ENCODE measurements at regions not wholly inside any gene's neighbourhood (a gene's known extent, or its start where the extent isn't known, plus 50 kb on each side); places are given as distances from the start of the nearest gene placed in this dataset.

GRCh38 chr9:2565676-2566340, 55.8 kb upstream of the VLDLR start:
- WGBS: 88% methylated on average over 6 of the region's 6 CpGs
- H3K27me3 ChIP-seq: no peaks in the 10 kb centered on the region
- no peak for DNase-seq (ENCODE audit: low spot score in 2 of 2)
- no peak for TF ChIP-seq POLR2A (IDR thresholded peaks at IDR 0.05)
- no peak for TF ChIP-seq POLR2AphosphoS5 (IDR thresholded peaks at IDR 0.05)
- no peak for TF ChIP-seq EP300 (IDR thresholded peaks at IDR 0.05)
- no peak overlapping the region for H3K27ac ChIP-seq
- no peaks in the 10 kb centered on the region for H3K9me3 ChIP-seq
- H3K4me3 ChIP-seq: no peak overlapping the region
- H3K4me1 ChIP-seq: no peaks in the 10 kb centered on the region
- H3K36me3 ChIP-seq: no peaks in the 10 kb centered on the region

- H3K4me3 ChIP-seq: no peak overlapping the region
- no peak overlapping the region for H3K27ac ChIP-seq
- H3K36me3 ChIP-seq: no peaks in the 10 kb centered on the region
- peaks cover 6% of the 10 kb centered on the region for H3K4me1 ChIP-seq
- H3K27me3 ChIP-seq: no peaks in the 10 kb centered on the region
- DNase-seq (ENCODE audit: low spot score in 2 of 2): no peak
- TF ChIP-seq POLR2AphosphoS5 (IDR thresholded peaks at IDR 0.05) (no peak), EP300 (IDR thresholded peaks at IDR 0.05) (no peak), POLR2A (IDR thresholded peaks at IDR 0.05) (no peak)
- TF ChIP-seq, protein P1, sequence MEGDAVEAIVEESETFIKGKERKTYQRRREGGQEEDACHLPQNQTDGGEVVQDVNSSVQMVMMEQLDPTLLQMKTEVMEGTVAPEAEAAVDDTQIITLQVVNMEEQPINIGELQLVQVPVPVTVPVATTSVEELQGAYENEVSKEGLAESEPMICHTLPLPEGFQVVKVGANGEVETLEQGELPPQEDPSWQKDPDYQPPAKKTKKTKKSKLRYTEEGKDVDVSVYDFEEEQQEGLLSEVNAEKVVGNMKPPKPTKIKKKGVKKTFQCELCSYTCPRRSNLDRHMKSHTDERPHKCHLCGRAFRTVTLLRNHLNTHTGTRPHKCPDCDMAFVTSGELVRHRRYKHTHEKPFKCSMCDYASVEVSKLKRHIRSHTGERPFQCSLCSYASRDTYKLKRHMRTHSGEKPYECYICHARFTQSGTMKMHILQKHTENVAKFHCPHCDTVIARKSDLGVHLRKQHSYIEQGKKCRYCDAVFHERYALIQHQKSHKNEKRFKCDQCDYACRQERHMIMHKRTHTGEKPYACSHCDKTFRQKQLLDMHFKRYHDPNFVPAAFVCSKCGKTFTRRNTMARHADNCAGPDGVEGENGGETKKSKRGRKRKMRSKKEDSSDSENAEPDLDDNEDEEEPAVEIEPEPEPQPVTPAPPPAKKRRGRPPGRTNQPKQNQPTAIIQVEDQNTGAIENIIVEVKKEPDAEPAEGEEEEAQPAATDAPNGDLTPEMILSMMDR (IDR thresholded peaks at IDR 0.05): no peak
- no peaks in the 10 kb centered on the region for H3K9me3 ChIP-seq
Measured at GRCh38 chr9:2567922-2568321, 53.7 kb upstream of the VLDLR start.

DNA sequence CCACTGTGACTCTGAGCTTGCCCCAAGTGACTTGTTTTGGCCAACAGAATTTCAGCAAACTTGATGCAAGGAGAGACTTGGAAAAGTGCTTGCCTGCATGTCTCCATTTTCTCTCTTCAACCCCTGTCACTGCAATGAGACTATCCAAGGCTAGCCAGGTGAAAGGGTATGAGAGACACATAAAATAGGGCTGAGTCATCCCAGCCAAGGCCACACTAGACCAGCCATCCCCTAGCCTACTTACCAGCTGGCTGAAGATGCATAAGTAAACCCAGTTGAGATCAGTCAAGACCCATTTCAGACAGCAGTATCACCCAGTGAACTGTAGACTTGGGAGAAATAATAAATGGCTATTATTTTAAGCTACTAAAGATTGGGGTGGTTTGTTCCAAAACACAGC, 52.9 kb upstream of the VLDLR start:
- H3K4me3 ChIP-seq: no peak overlapping the region
- no peak for TF ChIP-seq EP300 (IDR thresholded peaks at IDR 0.05)
- no peak for TF ChIP-seq POLR2A (IDR thresholded peaks at IDR 0.05)
- no peak for TF ChIP-seq POLR2AphosphoS5 (IDR thresholded peaks at IDR 0.05)
- TF ChIP-seq, protein P1 (IDR thresholded peaks at IDR 0.05): no peak

DNA sequence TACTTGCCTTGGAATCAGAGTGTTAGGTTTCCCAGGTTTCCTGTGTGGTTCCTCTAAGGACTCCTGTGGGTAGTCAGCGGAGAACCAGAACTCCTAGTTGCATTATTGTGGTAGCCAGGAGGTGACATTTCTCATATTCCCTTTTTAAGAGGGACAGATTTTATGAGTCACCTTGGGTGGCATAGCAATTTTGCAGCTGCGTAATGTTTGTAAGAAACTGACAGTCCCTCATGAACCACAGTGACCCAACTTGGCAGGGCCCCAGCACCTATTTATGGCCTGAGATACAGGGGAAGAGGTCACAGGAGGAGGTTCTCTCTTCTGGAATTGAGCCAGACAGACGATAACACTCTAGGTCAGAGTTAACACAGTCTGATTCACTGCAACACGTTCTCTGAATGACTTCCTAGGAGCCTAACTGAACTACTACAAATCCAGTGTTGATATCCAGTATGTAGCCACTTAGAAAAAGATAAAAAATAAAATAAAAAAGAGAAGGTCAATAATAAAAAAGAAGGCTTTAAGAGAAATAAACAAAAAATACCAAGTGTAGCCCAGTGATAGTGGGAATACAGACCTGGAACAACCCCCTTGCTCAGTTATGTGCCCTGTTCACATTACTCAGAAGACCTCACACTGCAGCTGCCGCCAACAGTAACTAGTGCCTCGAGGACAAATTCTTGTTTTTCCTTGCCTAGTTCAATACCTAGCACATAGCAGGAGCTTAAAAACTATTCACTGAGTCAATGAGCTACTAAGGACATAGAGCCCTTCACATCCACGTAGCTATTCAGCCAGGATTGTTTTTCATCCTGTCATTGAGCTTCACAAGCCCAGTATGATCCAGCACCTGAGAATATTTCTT, 50.7 kb upstream of the VLDLR start:
- Histone ChIP-seq H3K4me1 (peaks cover 6% of the 10 kb centered on the region), H3K36me3 (no peaks in the 10 kb centered on the region), H3K4me3 (no peak overlapping the region), H3K27ac (no peak overlapping the region), H3K27me3 (no peaks in the 10 kb centered on the region), H3K9me3 (no peaks in the 10 kb centered on the region)
- TF ChIP-seq, protein P1 (IDR thresholded peaks at IDR 0.05): no peak
- TF ChIP-seq POLR2AphosphoS5 (IDR thresholded peaks at IDR 0.05) (no peak), EP300 (IDR thresholded peaks at IDR 0.05) (no peak), POLR2A (IDR thresholded peaks at IDR 0.05) (no peak)
- peak in 1 of 2 donors; percentile 66 for DNase-seq (ENCODE audit: low spot score in 2 of 2)
- WGBS: 48% methylated on average over 7 of the region's 7 CpGs

More for the DNA sequence above, 52.9 kb upstream of the VLDLR start:
- DNase-seq (ENCODE audit: low spot score in 2 of 2): no peak
- Histone ChIP-seq H3K36me3 (no peaks in the 10 kb centered on the region), H3K27me3 (no peaks in the 10 kb centered on the region), H3K4me1 (peaks cover 6% of the 10 kb centered on the region), H3K27ac (no peak overlapping the region), H3K9me3 (no peaks in the 10 kb centered on the region)
